KMS-11 (cell line): ENCODE measurements at regions not wholly inside any gene's neighbourhood (a gene's known extent, or its start where the extent isn't known, plus 50 kb on each side); places are given as distances from the start of the nearest gene placed in this dataset.

ENCODE experiments used
- H2AFZ ChIP-seq: fragments of 200-600 bp; sonication (generic); 2 replicates; pipeline ENCODE4 v1.6.1; 2016; ENCODE audit warnings: antibody characterized with exemption, mixed run types, low read depth
- H3K27ac ChIP-seq: fragments of 200-600 bp; sonication (generic); 2 replicates; pipeline ENCODE4 v1.6.1; 2016; ENCODE audit warnings: mild to moderate bottlenecking, mixed run types
- H3K27me3 ChIP-seq: fragments of 200-600 bp; sonication (generic); 2 replicates; pipeline ENCODE4 v1.6.1; 2017; ENCODE audit warnings: mild to moderate bottlenecking, low read depth, mixed run types, moderate library complexity; ENCODE audit not compliant: insufficient read depth
- H3K36me3 ChIP-seq: fragments of 200-600 bp; sonication (generic); 2 replicates; pipeline ENCODE4 v1.6.1; 2017; ENCODE audit warnings: mild to moderate bottlenecking, mixed run types; ENCODE audit not compliant: insufficient read depth
- H3K4me1 ChIP-seq: fragments of 200-600 bp; sonication (generic); 2 replicates; pipeline ENCODE4 v1.6.1; 2016; ENCODE audit warnings: mild to moderate bottlenecking, low read depth, mixed run types; ENCODE audit not compliant: poor library complexity, severe bottlenecking
- H3K4me2 ChIP-seq: fragments of 200-600 bp; sonication (generic); 2 replicates; pipeline ENCODE4 v1.7.0; 2016; ENCODE audit warnings: mild to moderate bottlenecking, mixed run types
- H3K4me3 ChIP-seq: fragments of 200-600 bp; sonication (generic); IDR thresholded peaks from 2 replicates; pipeline ENCODE4 v1.6.1; 2017; ENCODE audit warnings: low read depth, low read length, mixed read lengths; ENCODE audit not compliant: insufficient read depth
- H3K79me2 ChIP-seq: fragments of 200-600 bp; sonication (generic); 2 replicates; pipeline ENCODE4 v1.6.1; 2016; ENCODE audit warnings: low read depth, mixed run types; ENCODE audit not compliant: insufficient read depth
- H3K9ac ChIP-seq: fragments of 200-600 bp; sonication (generic); 2 replicates; pipeline ENCODE4 v1.6.1; 2016; ENCODE audit warnings: mild to moderate bottlenecking, mixed run types
- H4K20me1 ChIP-seq: fragments of 200-600 bp; sonication (generic); 2 replicates; pipeline ENCODE4 v1.6.1; 2016; ENCODE audit warnings: mild to moderate bottlenecking, mixed run types; ENCODE audit not compliant: insufficient read depth
- CTCF ChIP-seq: fragments of 200-600 bp; sonication (generic); conservative IDR thresholded peaks from 2 replicates; pipeline ENCODE4 v1.6.1; 2017; ENCODE audit warnings: low read depth, mild to moderate bottlenecking, antibody characterized with exemption, low read length, moderate library complexity, mixed read lengths

- Histone ChIP-seq H3K4me1 (no peaks in the 10 kb centered on the region), H3K27me3 (no peaks in the 10 kb centered on the region), H4K20me1 (no peaks in the 10 kb centered on the region), H3K4me3 (no peak overlapping the region), H3K36me3 (no peaks in the 10 kb centered on the region), H3K27ac (no peak overlapping the region), H2AFZ (no peak overlapping the region), H3K9ac (no peak overlapping the region), H3K4me2 (no peak overlapping the region), H3K79me2 (no peaks in the 10 kb centered on the region)
- no peak for TF ChIP-seq CTCF
Measured at GRCh38 chr4:27289704-27290103, 429.1 kb downstream of the STIM2 start.

GRCh38 chr4:27293831-27294230 is 433.2 kb downstream of the STIM2 start:
- H3K4me1 ChIP-seq: no peaks in the 10 kb centered on the region
- TF ChIP-seq CTCF: no peak

GRCh38 chr4:27304751-27305150 is 444.1 kb downstream of the STIM2 start:
- Histone ChIP-seq H3K4me3 (no peak overlapping the region), H3K79me2 (no peaks in the 10 kb centered on the region), H3K4me2 (no peak overlapping the region), H3K27me3 (no peaks in the 10 kb centered on the region), H4K20me1 (no peaks in the 10 kb centered on the region), H3K4me1 (no peaks in the 10 kb centered on the region), H3K36me3 (no peaks in the 10 kb centered on the region), H3K9ac (no peak overlapping the region), H3K27ac (no peak overlapping the region), H2AFZ (no peak overlapping the region)
- no peak for TF ChIP-seq CTCF

More at GRCh38 chr4:27293831-27294230, 433.2 kb downstream of the STIM2 start:
- Histone ChIP-seq H3K9ac (no peak overlapping the region), H3K79me2 (no peaks in the 10 kb centered on the region), H3K4me2 (no peak overlapping the region), H3K4me3 (no peak overlapping the region), H2AFZ (no peak overlapping the region), H3K36me3 (no peaks in the 10 kb centered on the region), H3K27me3 (no peaks in the 10 kb centered on the region), H3K27ac (no peak overlapping the region), H4K20me1 (no peaks in the 10 kb centered on the region)

GRCh38 chr4:27305246-27305645 is 444.6 kb downstream of the STIM2 start:
- no peak overlapping the region for H3K9ac ChIP-seq
- H3K27me3 ChIP-seq: no peaks in the 10 kb centered on the region
- H3K79me2 ChIP-seq: no peaks in the 10 kb centered on the region
- no peaks in the 10 kb centered on the region for H4K20me1 ChIP-seq
- no peak for TF ChIP-seq CTCF
- no peak overlapping the region for H3K27ac ChIP-seq
- H3K4me2 ChIP-seq: no peak overlapping the region
- H2AFZ ChIP-seq: no peak overlapping the region
- H3K4me1 ChIP-seq: no peaks in the 10 kb centered on the region
- no peak overlapping the region for H3K4me3 ChIP-seq
- H3K36me3 ChIP-seq: no peaks in the 10 kb centered on the region
